Fibroblast of mammary gland (primary cell): ENCODE measurements at regions not wholly inside any gene's neighbourhood (a gene's known extent, or its start where the extent isn't known, plus 50 kb on each side); places are given as distances from the start of the nearest gene placed in this dataset.

ENCODE experiments used
- DNase-seq: peaks from one replicate; pipeline ENCODE4 v3.0.0-alpha.2; 2010; ENCODE audit warnings: low read depth
- H3K4me3 ChIP-seq: 2 replicates; pipeline ENCODE4 v1.5.1; 2011; ENCODE audit warnings: low read depth, mild to moderate bottlenecking, low read length, moderate library complexity; ENCODE audit not compliant: control insufficient read depth
- TF ChIP-seq, protein P1 (sequence below): conservative IDR thresholded peaks from 2 replicates; pipeline ENCODE4 v1.5.1; 2011; ENCODE audit warnings: low read depth, low read length, inconsistent platforms; ENCODE audit not compliant: control insufficient read depth, insufficient read depth

DNA sequence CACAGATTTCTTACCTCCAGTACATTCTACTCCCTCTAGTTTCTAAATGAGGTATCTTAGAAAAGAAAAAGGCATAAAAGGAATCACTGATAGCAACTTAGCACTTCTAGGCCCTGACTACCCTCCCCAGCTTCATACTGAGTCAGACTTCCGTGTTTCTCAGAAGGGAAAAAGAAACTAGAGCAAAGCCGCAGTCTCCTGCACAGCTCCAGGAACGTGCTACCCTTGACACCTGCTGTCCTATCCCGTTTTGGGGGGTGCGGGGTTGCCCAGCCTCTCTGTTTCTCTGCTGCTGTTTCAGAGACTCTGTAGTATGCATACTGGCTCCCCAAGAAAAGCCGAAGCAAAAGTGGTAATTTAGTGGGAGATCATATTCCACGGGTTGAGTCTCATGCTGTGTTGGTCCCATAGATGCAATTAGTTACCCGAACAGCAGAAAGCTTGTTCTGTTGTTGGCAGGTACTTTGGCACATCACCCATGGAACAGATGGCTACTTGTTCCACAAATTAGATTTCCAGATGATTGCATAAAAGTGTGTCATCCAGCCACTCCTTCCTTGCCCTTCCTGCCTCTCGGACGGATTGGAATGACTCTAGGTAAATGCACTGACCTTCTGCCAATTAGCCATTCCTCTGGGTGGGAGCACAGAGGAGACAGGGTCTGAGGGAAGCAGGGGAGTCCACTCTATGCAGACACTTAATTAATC lies 438.1 kb downstream of the FUT8 start:
- TF ChIP-seq, protein P1, sequence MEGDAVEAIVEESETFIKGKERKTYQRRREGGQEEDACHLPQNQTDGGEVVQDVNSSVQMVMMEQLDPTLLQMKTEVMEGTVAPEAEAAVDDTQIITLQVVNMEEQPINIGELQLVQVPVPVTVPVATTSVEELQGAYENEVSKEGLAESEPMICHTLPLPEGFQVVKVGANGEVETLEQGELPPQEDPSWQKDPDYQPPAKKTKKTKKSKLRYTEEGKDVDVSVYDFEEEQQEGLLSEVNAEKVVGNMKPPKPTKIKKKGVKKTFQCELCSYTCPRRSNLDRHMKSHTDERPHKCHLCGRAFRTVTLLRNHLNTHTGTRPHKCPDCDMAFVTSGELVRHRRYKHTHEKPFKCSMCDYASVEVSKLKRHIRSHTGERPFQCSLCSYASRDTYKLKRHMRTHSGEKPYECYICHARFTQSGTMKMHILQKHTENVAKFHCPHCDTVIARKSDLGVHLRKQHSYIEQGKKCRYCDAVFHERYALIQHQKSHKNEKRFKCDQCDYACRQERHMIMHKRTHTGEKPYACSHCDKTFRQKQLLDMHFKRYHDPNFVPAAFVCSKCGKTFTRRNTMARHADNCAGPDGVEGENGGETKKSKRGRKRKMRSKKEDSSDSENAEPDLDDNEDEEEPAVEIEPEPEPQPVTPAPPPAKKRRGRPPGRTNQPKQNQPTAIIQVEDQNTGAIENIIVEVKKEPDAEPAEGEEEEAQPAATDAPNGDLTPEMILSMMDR = no peak
- H3K4me3 ChIP-seq = no peak overlapping the region
- DNase-seq = no peak

GRCh38 chr14:65852689-65853088 lies 440.2 kb downstream of the FUT8 start:
- TF ChIP-seq, protein P1 = no peak
- no peak overlapping the region for H3K4me3 ChIP-seq
- DNase-seq = no peak

- H3K4me3 ChIP-seq = no peak overlapping the region
- no peak for DNase-seq
- TF ChIP-seq, protein P1 = no peak
Measured at GRCh38 chr14:65853407-65853955, 441.0 kb downstream of the FUT8 start.

DNA sequence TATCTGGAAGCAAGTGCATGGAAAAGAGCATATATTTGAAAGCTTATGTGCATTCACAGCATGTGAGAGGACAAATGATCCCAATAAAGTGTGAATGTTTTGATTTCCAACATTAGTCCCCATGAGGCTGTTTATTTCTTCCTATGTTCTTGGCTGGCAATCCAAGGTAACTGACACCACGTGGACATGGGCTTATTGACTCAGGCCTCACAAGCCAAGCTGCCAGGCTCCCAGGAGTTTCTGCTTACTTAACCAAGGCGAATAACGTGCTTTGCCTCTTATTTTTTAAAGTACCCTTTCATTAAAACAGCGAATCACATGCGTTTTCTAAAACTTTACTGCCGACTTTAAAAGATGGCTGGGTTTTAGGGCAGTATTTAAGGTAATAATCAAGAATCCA lies 441.7 kb downstream of the FUT8 start:
- no peak for DNase-seq
- no peak overlapping the region for H3K4me3 ChIP-seq
- TF ChIP-seq, protein P1 = no peak

- no peak overlapping the region for H3K4me3 ChIP-seq
- no peak for DNase-seq
- TF ChIP-seq, protein P1 = no peak
Measured at GRCh38 chr14:65860956-65861611, 448.6 kb downstream of the FUT8 start.

GRCh38 chr14:65864549-65864948 lies 452.0 kb downstream of the FUT8 start:
- TF ChIP-seq, protein P1 = no peak
- H3K4me3 ChIP-seq = no peak overlapping the region
- no peak for DNase-seq
